ENCODE measurements at regions not wholly inside any gene's neighbourhood (a gene's known extent, or its start where the extent isn't known, plus 50 kb on each side); places are given as distances from the start of the nearest gene placed in this dataset.

DNA sequence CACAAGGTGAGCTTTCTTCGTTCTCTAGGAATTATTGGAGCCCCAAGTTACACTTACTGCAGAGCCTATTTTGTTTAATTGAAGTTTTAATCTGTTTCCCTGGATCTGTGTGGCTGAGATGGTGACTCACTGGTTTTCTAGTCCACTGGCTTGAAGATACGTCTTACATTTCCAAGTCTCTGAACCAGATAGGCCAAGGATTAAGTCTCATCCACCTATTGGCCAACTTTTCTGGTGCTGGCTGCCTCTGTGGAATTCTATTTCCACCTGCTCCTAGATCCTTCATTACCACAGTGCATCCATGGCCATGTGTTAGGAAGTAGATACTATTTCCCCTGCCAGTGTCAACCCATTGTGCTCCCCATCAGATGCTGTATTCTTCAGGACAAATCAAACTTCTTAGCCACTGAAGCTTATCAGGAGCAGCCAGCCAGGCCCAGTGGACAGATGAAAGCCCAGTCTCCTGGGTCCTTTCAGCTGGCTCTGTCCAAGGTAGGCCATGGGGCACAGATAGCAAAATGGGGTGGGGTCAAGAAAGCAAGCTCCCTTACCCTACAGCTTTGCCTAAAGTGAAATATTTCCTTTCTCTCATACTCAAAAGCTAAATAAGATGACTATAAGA is 198.8 kb upstream of the TCF4 start:
- TF ChIP-seq, protein P1, sequence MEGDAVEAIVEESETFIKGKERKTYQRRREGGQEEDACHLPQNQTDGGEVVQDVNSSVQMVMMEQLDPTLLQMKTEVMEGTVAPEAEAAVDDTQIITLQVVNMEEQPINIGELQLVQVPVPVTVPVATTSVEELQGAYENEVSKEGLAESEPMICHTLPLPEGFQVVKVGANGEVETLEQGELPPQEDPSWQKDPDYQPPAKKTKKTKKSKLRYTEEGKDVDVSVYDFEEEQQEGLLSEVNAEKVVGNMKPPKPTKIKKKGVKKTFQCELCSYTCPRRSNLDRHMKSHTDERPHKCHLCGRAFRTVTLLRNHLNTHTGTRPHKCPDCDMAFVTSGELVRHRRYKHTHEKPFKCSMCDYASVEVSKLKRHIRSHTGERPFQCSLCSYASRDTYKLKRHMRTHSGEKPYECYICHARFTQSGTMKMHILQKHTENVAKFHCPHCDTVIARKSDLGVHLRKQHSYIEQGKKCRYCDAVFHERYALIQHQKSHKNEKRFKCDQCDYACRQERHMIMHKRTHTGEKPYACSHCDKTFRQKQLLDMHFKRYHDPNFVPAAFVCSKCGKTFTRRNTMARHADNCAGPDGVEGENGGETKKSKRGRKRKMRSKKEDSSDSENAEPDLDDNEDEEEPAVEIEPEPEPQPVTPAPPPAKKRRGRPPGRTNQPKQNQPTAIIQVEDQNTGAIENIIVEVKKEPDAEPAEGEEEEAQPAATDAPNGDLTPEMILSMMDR (IDR thresholded peaks at IDR 0.05): no peak
- no peak for TF ChIP-seq POLR2A (IDR thresholded peaks at IDR 0.05)
- Histone ChIP-seq H3K36me3 (ENCODE audit: low read depth, missing control alignments) (no peaks in the 10 kb centered on the region), H3K27me3 (no peaks in the 10 kb centered on the region), H3K9me3 (no peaks in the 10 kb centered on the region), H3K27ac (no peak overlapping the region), H3K4me3 (no peak overlapping the region), H3K4me1 (no peaks in the 10 kb centered on the region)
- no peak for DNase-seq
- intact Hi-C loops (cut with DNase I; ENCODE audit: low total_unique reads): no loop called here
- WGBS, 2 donors: 95 to 98% methylated on average over 2 of the region's 2 CpGs

DNA sequence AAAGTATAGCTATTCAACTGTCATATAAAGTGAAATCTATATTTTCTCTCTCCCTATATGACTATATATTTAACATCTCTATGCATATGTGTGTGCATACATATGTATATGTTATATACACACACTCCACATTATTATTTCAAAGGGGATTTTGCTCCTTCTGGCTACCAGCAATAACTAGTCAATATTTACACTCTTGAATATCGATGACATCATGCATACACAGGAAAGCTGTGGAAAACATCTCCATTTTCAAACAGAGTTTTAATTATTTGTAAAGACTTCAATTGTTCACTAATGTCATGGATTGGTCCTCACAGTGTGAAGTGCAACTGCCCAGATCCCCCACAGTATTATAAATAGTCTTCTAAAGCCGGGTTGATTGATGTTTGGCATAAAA is 195.9 kb upstream of the TCF4 start:
- Histone ChIP-seq H3K27ac (no peak overlapping the region), H3K4me3 (no peak overlapping the region), H3K9me3 (no peaks in the 10 kb centered on the region), H3K4me1 (peaks cover 3% of the 10 kb centered on the region), H3K36me3 (ENCODE audit: low read depth, missing control alignments) (no peaks in the 10 kb centered on the region), H3K27me3 (no peaks in the 10 kb centered on the region)
- no peak for DNase-seq
- intact Hi-C loops (cut with DNase I; ENCODE audit: low total_unique reads): no loop called here
- TF ChIP-seq, protein P1 (IDR thresholded peaks at IDR 0.05): no peak
- TF ChIP-seq POLR2A (IDR thresholded peaks at IDR 0.05): no peak
- 85 to 86% methylated on average over 2 of the region's 2 CpGs for WGBS, 2 donors

DNA sequence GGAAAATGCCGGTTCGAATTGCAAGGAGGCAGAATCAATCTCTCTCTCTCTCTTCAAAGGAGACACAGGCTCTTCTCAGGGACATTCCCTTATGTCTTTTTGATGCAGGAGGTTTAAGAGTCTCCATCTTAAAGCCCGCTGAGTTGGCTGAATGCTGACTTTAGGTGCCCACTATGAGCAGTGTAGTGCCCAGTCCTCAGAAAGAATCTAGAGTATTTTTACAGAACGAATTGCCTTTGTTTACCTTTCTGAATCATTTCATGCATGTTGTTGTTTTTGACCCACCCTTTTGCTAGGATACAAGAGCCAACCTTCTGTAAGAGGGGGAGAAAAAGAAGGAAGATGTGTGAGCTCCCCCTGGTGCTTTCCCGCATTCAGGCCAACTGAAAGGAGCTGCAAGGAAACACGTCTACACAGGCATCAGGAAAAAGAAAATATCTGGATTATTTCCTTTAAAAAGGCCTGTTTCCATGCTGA is 193.5 kb upstream of the TCF4 start:
- intact Hi-C loops (cut with DNase I; ENCODE audit: low total_unique reads): no loop called here
- peak; percentile 77 for DNase-seq
- Histone ChIP-seq H3K27me3 (no peaks in the 10 kb centered on the region), H3K4me3 (no peak overlapping the region), H3K4me1 (peaks cover 3% of the 10 kb centered on the region), H3K9me3 (no peaks in the 10 kb centered on the region), H3K36me3 (ENCODE audit: low read depth, missing control alignments) (no peaks in the 10 kb centered on the region), H3K27ac (no peak overlapping the region)
- 31 to 48% methylated on average over 6 of the region's 6 CpGs for WGBS, 2 donors
- TF ChIP-seq, protein P1 (IDR thresholded peaks at IDR 0.05): peak; percentile 63 to 74 (median 70)
- no peak for TF ChIP-seq POLR2A (IDR thresholded peaks at IDR 0.05)

DNA sequence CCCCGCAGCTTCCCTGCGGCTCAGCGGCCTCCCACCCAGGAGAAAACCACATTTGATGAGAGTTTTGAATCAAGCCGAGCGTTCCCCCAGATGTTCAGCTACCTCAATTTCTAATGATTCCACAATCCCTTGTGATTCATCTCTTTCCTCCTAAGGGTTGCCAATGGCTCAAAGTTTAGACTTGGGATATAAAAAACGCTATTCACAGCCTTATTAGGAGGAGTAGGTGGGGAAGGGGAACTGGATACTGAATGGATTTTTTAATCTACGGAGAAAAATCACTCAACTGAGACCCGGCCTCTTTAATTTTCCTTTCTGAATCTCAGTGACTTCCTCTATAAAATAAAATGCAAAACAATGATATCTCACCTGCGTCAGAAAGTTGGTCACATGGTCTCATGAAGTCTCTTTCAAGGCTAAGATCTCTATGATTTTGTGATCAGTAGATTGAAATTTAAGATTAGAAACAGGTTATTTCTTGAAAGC is 192.6 kb upstream of the TCF4 start:
- peak overlapping the region; percentile 60 to 71 for H3K4me3 ChIP-seq
- intact Hi-C loops (cut with DNase I; ENCODE audit: low total_unique reads): no loop called here
- no peaks in the 10 kb centered on the region for H3K36me3 ChIP-seq (ENCODE audit: low read depth, missing control alignments)
- no peak for DNase-seq
- peak overlapping the region; percentile 39 to 68 for H3K27ac ChIP-seq
- TF ChIP-seq, protein P1 (IDR thresholded peaks at IDR 0.05): no peak
- no peak for TF ChIP-seq POLR2A (IDR thresholded peaks at IDR 0.05)
- H3K4me1 ChIP-seq: peaks cover 3% of the 10 kb centered on the region
- no peaks in the 10 kb centered on the region for H3K27me3 ChIP-seq
- WGBS, 2 donors: 27% methylated on average over 6 to 9 of the region's 9 CpGs
- no peaks in the 10 kb centered on the region for H3K9me3 ChIP-seq
